ENCODE measurements at regions not wholly inside any gene's neighbourhood (a gene's known extent, or its start where the extent isn't known, plus 50 kb on each side); places are given as distances from the start of the nearest gene placed in this dataset.

DNA sequence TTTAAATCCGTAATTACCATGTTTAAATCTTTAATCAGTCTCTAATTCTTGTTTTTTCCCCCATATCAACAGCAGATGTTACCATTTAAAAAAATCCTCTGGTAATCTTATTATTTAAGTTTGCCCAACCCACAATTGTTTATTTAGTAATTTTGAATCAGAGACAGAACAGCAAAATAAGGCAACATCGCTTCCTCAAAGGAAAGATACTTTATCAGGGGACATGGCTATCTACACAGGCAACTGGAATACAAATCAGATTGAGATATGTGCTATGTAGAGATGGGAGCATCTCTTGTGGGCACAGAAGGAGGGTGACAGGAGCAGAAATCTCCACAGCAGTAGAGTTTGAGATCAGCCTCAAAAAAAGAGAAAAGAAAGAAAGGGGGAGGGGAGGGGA is 674.4 kb downstream of the SEMA5A start:
- no peak for TF ChIP-seq EZH2 (IDR thresholded peaks at IDR 0.05; ENCODE audit: borderline replicate concordance, insufficient read depth, low read length, poor library complexity, severe bottlenecking)
- no peak for TF ChIP-seq MXI1 (conservative IDR thresholded peaks at IDR 0.05; ENCODE audit: poor library complexity, severe bottlenecking)
- TF ChIP-seq CTCF (IDR thresholded peaks at IDR 0.05; ENCODE audit: poor library complexity, severe bottlenecking): no peak
- TF ChIP-seq POLR2AphosphoS5 (IDR thresholded peaks at IDR 0.05): no peak
- TF ChIP-seq RAD21 (conservative IDR thresholded peaks at IDR 0.05): no peak

Measured in neural cell (in vitro differentiated cells).